DLD1 (cell line): ENCODE measurements at regions not wholly inside any gene's neighbourhood (a gene's known extent, or its start where the extent isn't known, plus 50 kb on each side); places are given as distances from the start of the nearest gene placed in this dataset.
"Not testable (repeated sequence)": the region's sequence is repeated elsewhere in the genome, so short reads cannot be mapped to it uniquely, and the experiment has no call there.

Source experiments
- in situ Hi-C: cut with HindIII; loops from 2 replicates; pipeline ENCODE4 v1.10.0; 2017; ENCODE audit warnings: low sequenced_read_pairs

GRCh38 chr3:105093371-105094252, 273.1 kb upstream of the ALCAM start:
- in situ Hi-C loops: no loop called here

GRCh38 chr3:105094588-105094987, 272.1 kb upstream of the ALCAM start:
- in situ Hi-C loops: no loop called here

GRCh38 chr3:105096071-105096470, 270.6 kb upstream of the ALCAM start:
- in situ Hi-C loops: no loop called here

- in situ Hi-C loops: no loop called here
Measured at GRCh38 chr3:105101603-105102002, 265.1 kb upstream of the ALCAM start.

- in situ Hi-C loops: no loop called here
Measured at GRCh38 chr3:105103139-105103538, 263.6 kb upstream of the ALCAM start.

- in situ Hi-C loops: no loop called here
Measured at GRCh38 chr3:105108823-105109222, 257.9 kb upstream of the ALCAM start.

GRCh38 chr3:105118905-105119304, 247.8 kb upstream of the ALCAM start:
- in situ Hi-C loops: no loop called here

- in situ Hi-C loops: no loop called here
Measured at GRCh38 chr3:105119801-105120340, 246.8 kb upstream of the ALCAM start.

GRCh38 chr3:105130911-105131310, 235.8 kb upstream of the ALCAM start:
- in situ Hi-C loops: no loop called here

- in situ Hi-C loops: no loop called here
Measured at GRCh38 chr3:105137911-105138310, 228.8 kb upstream of the ALCAM start.

- in situ Hi-C loops: no loop called here
Measured at GRCh38 chr3:105139881-105140560, 226.7 kb upstream of the ALCAM start.

- in situ Hi-C loops: no loop called here
Measured at GRCh38 chr3:105140899-105141367, 225.8 kb upstream of the ALCAM start.

- in situ Hi-C loops: no loop called here
Measured at GRCh38 chr3:105144837-105145236, 221.9 kb upstream of the ALCAM start.

- in situ Hi-C loops: no loop called here
Measured at GRCh38 chr3:105145511-105145910, 221.2 kb upstream of the ALCAM start.

GRCh38 chr3:105149197-105149596, 217.5 kb upstream of the ALCAM start:
- in situ Hi-C loops: not testable (repeated sequence)

GRCh38 chr3:105152987-105153386, 213.7 kb upstream of the ALCAM start:
- in situ Hi-C loops: no loop called here

GRCh38 chr3:105154692-105155091, 212.0 kb upstream of the ALCAM start:
- in situ Hi-C loops: no loop called here

GRCh38 chr3:105157067-105157765, 209.5 kb upstream of the ALCAM start:
- in situ Hi-C loops: no loop called here

- in situ Hi-C loops: no loop called here
Measured at GRCh38 chr3:105157766-105158085, 209.0 kb upstream of the ALCAM start.

- in situ Hi-C loops: no loop called here
Measured at GRCh38 chr3:105158286-105158685, 208.4 kb upstream of the ALCAM start.

GRCh38 chr3:105162448-105162847, 204.3 kb upstream of the ALCAM start:
- in situ Hi-C loops: no loop called here
